Heart left ventricle (tissue), 13 donors: ENCODE measurements at regions not wholly inside any gene's neighbourhood (a gene's known extent, or its start where the extent isn't known, plus 50 kb on each side); places are given as distances from the start of the nearest gene placed in this dataset.

Experiments used
- POLR2A ChIP-seq, 2 donors: fragments of 450-650 bp; IDR thresholded peaks; one replicate each; pipeline ENCODE4 v1.6.1; 2017; ENCODE audit warnings: antibody characterized with exemption in 2 of 2, mild to moderate bottlenecking in 2 of 2, moderate library complexity in 2 of 2
- TF ChIP-seq, protein P1 (sequence below), 12 donors: fragments of 200-600 bp; sonication (generic) in 4 of 12; IDR thresholded peaks; one replicate each; pipeline versions ENCODE4 v1.5.0 to v1.8.0; 2018 to 2022; ENCODE audit warnings: antibody characterized with exemption in 12 of 12, mild to moderate bottlenecking in 5 of 12
- donor health status: ischemic (EF 13 %, LVEDD 7.1; RV severe dilation, severe dysfunction).
- donor health status: DM: no; HTN: yes; CAD: no.
- donor health status: DM: no; HTN: no; CAD: no.
- donor health status: ischemic (EF 25% LVEDD 6.9; RV normal size, moderate dysfunction).
- donor health status: ischemic (EF 25% LVEDD 5.7; RV mildly dilated, moderate dysfunction).
- donor health status: ischemic (EF 35%, LVEDD 5.7; RV mildly dilated, moderate dysfunction).
- donor health status: nonischemic (EF 11% LVEDD 7.7; RV severe dilation, severe dysfunction).
- donor health status: DM: yes; HTN: yes; CAD: no.
- donor health status: PGD.
- donor health status: ischemic (EF 29% LVEDD 5.4; RV normal size, mild dysfunction).
- donor health status: nonischemic (EF 23%, LVEDD 6.1; RV moderate dilation, normal function).

DNA sequence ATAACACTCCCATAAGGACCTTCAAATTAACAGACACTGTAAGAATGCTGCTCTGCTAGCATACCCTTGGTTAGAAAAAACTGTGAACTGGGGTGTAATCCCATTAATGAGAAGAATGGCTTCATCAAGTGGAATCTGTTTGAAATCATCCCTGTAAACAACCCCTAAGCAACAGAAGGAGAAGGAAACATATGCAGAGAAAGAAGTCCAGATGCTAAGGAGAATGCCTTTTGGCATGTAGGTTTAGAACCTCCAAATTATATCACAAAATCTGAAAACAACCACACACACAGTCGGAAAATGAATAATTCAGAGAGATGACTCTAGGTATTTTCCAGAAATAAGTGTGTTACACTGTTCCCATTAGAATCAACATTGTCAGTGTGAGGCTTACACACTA is 140.2 kb downstream of the NUAK1 start:
- no peak for TF ChIP-seq POLR2A (IDR thresholded peaks at IDR 0.05)
- TF ChIP-seq, protein P1, sequence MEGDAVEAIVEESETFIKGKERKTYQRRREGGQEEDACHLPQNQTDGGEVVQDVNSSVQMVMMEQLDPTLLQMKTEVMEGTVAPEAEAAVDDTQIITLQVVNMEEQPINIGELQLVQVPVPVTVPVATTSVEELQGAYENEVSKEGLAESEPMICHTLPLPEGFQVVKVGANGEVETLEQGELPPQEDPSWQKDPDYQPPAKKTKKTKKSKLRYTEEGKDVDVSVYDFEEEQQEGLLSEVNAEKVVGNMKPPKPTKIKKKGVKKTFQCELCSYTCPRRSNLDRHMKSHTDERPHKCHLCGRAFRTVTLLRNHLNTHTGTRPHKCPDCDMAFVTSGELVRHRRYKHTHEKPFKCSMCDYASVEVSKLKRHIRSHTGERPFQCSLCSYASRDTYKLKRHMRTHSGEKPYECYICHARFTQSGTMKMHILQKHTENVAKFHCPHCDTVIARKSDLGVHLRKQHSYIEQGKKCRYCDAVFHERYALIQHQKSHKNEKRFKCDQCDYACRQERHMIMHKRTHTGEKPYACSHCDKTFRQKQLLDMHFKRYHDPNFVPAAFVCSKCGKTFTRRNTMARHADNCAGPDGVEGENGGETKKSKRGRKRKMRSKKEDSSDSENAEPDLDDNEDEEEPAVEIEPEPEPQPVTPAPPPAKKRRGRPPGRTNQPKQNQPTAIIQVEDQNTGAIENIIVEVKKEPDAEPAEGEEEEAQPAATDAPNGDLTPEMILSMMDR (IDR thresholded peaks at IDR 0.05): no peak
